ENCODE measurements at regions not wholly inside any gene's neighbourhood (a gene's known extent, or its start where the extent isn't known, plus 50 kb on each side); places are given as distances from the start of the nearest gene placed in this dataset.
A peak's percentile ranks its signal among the peaks of the same experiment; 100 is the strongest.

GRCh38 chr6:93575495-93576267, 156.3 kb upstream of the EPHA7 start:
- Histone ChIP-seq H3K4me1 (ENCODE audit: insufficient read depth) (peaks cover 6% of the 10 kb centered on the region), H3K79me2 (no peaks in the 10 kb centered on the region), H3K27ac (no peak overlapping the region), H3K4me2 (no peak overlapping the region), H3K27me3 (no peaks in the 10 kb centered on the region), H3K9me3 (ENCODE audit: low read depth) (no peaks in the 10 kb centered on the region), H3K4me3 (no peak overlapping the region), H3K36me3 (replicated peaks; ENCODE audit: insufficient read depth, low read depth) (no peaks in the 10 kb centered on the region), H3K9me2 (replicated peaks; ENCODE audit: insufficient read depth) (no peaks in the 10 kb centered on the region), H2AFZ (no peak overlapping the region), H4K20me1 (ENCODE audit: insufficient read depth, poor library complexity, severe bottlenecking) (no peaks in the 10 kb centered on the region)
- DNase-seq (ENCODE audit: low spot score): no peak
- TF ChIP-seq EZH2phosphoT487 (IDR thresholded peaks at IDR 0.05; ENCODE audit: low read depth, severe bottlenecking, unreplicated experiment): no peak
- TF ChIP-seq CTCF (IDR thresholded peaks at IDR 0.05; ENCODE audit: poor library complexity): no peak
- no peak for TF ChIP-seq EZH2 (IDR thresholded peaks at IDR 0.05; ENCODE audit: borderline replicate concordance)
- 66% methylated on average over 3 of the region's 3 CpGs for WGBS (ENCODE audit: low lambda C conversion rate, missing lambda C conversion rate)

GRCh38 chr6:93574299-93574698, 154.9 kb upstream of the EPHA7 start:
- no peak overlapping the region for H3K27ac ChIP-seq
- no peaks in the 10 kb centered on the region for H3K9me3 ChIP-seq (ENCODE audit: low read depth)
- H2AFZ ChIP-seq: no peak overlapping the region
- no peak overlapping the region for H3K4me2 ChIP-seq
- no peak overlapping the region for H3K4me3 ChIP-seq
- no peaks in the 10 kb centered on the region for H4K20me1 ChIP-seq (ENCODE audit: insufficient read depth, poor library complexity, severe bottlenecking)
- no peaks in the 10 kb centered on the region for H3K9me2 ChIP-seq (replicated peaks; ENCODE audit: insufficient read depth)
- WGBS (ENCODE audit: low lambda C conversion rate, missing lambda C conversion rate): 56% methylated on average over 2 of the region's 2 CpGs
- no peaks in the 10 kb centered on the region for H3K36me3 ChIP-seq (replicated peaks; ENCODE audit: insufficient read depth, low read depth)
- no peaks in the 10 kb centered on the region for H3K27me3 ChIP-seq
- TF ChIP-seq EZH2phosphoT487 (IDR thresholded peaks at IDR 0.05; ENCODE audit: low read depth, severe bottlenecking, unreplicated experiment): no peak
- no peak for TF ChIP-seq EZH2 (IDR thresholded peaks at IDR 0.05; ENCODE audit: borderline replicate concordance)
- no peak for TF ChIP-seq CTCF (IDR thresholded peaks at IDR 0.05; ENCODE audit: poor library complexity)
- no peaks in the 10 kb centered on the region for H3K79me2 ChIP-seq
- no peak for DNase-seq (ENCODE audit: low spot score)
- peaks cover 6% of the 10 kb centered on the region for H3K4me1 ChIP-seq (ENCODE audit: insufficient read depth)

- TF ChIP-seq EZH2phosphoT487 (IDR thresholded peaks at IDR 0.05; ENCODE audit: low read depth, severe bottlenecking, unreplicated experiment) (no peak), EZH2 (IDR thresholded peaks at IDR 0.05; ENCODE audit: borderline replicate concordance) (no peak), CTCF (IDR thresholded peaks at IDR 0.05; ENCODE audit: poor library complexity) (no peak)
- H3K4me2 ChIP-seq: peak overlapping the region; percentile 41
- H2AFZ ChIP-seq: no peak overlapping the region
- no peaks in the 10 kb centered on the region for H3K27me3 ChIP-seq
- peak overlapping the region; percentile 37 for H3K27ac ChIP-seq
- H3K36me3 ChIP-seq (replicated peaks; ENCODE audit: insufficient read depth, low read depth): no peaks in the 10 kb centered on the region
- H3K79me2 ChIP-seq: no peaks in the 10 kb centered on the region
- H3K4me3 ChIP-seq: no peak overlapping the region
- H3K9me3 ChIP-seq (ENCODE audit: low read depth): no peaks in the 10 kb centered on the region
- H3K9me2 ChIP-seq (replicated peaks; ENCODE audit: insufficient read depth): no peaks in the 10 kb centered on the region
- H3K4me1 ChIP-seq (ENCODE audit: insufficient read depth): peaks cover 6% of the 10 kb centered on the region
- peak; percentile 8 for DNase-seq (ENCODE audit: low spot score)
- WGBS (ENCODE audit: low lambda C conversion rate, missing lambda C conversion rate): 67% methylated on average over 1 of the region's 1 CpG
- no peaks in the 10 kb centered on the region for H4K20me1 ChIP-seq (ENCODE audit: insufficient read depth, poor library complexity, severe bottlenecking)
Measured at GRCh38 chr6:93571346-93571745, 152.0 kb upstream of the EPHA7 start.
